ENCODE measurements at regions not wholly inside any gene's neighbourhood (a gene's known extent, or its start where the extent isn't known, plus 50 kb on each side); places are given as distances from the start of the nearest gene placed in this dataset.

- DNase-seq = no peak
These were observed 171.3 kb upstream of the HS3ST5 start for GRCh38 chr6:114514170-114514569.

GRCh38 chr6:114471450-114471849 is 128.6 kb upstream of the HS3ST5 start:
- DNase-seq = no peak

- no peak for DNase-seq
These were observed 125.1 kb upstream of the HS3ST5 start for GRCh38 chr6:114467931-114468330.

- DNase-seq = no peak
These were observed 122.7 kb upstream of the HS3ST5 start for GRCh38 chr6:114465511-114465910.

- DNase-seq = no peak
These were observed 111.0 kb upstream of the HS3ST5 start for GRCh38 chr6:114453737-114454276.

- no peak for DNase-seq
These were observed 110.1 kb upstream of the HS3ST5 start for GRCh38 chr6:114452785-114453401.

GRCh38 chr6:114450631-114451030 is 107.8 kb upstream of the HS3ST5 start:
- no peak for DNase-seq

- DNase-seq = no peak
These were observed 106.8 kb upstream of the HS3ST5 start for GRCh38 chr6:114449659-114450058.

- no peak for DNase-seq
These were observed 103.5 kb upstream of the HS3ST5 start for GRCh38 chr6:114446342-114446741.

- DNase-seq = no peak
These were observed 103.0 kb upstream of the HS3ST5 start for GRCh38 chr6:114445846-114446245.

- no peak for DNase-seq
These were observed 96.6 kb upstream of the HS3ST5 start for GRCh38 chr6:114439411-114439810.

- DNase-seq = no peak
These were observed 94.4 kb upstream of the HS3ST5 start for GRCh38 chr6:114437235-114437634.

- no peak for DNase-seq
These were observed 93.9 kb upstream of the HS3ST5 start for GRCh38 chr6:114436691-114437090.

- DNase-seq = no peak
These were observed 93.2 kb upstream of the HS3ST5 start for GRCh38 chr6:114435985-114436384.

- no peak for DNase-seq
These were observed 89.6 kb upstream of the HS3ST5 start for GRCh38 chr6:114432400-114432799.

GRCh38 chr6:114431641-114432040 is 88.8 kb upstream of the HS3ST5 start:
- DNase-seq = no peak

- no peak for DNase-seq
These were observed 87.8 kb upstream of the HS3ST5 start for GRCh38 chr6:114430534-114431124.

GRCh38 chr6:114428341-114428740 is 85.5 kb upstream of the HS3ST5 start:
- DNase-seq = no peak

GRCh38 chr6:114421199-114421598 is 78.4 kb upstream of the HS3ST5 start:
- no peak for DNase-seq

- no peak for DNase-seq
These were observed 76.4 kb upstream of the HS3ST5 start for GRCh38 chr6:114419175-114419574.

GRCh38 chr6:114418304-114418972 is 75.6 kb upstream of the HS3ST5 start:
- no peak for DNase-seq

GRCh38 chr6:114407426-114408035 is 64.7 kb upstream of the HS3ST5 start:
- no peak for DNase-seq

GRCh38 chr6:114404339-114404955 is 61.6 kb upstream of the HS3ST5 start:
- no peak for DNase-seq
